NB4 (cell line): ENCODE measurements at regions not wholly inside any gene's neighbourhood (a gene's known extent, or its start where the extent isn't known, plus 50 kb on each side); places are given as distances from the start of the nearest gene placed in this dataset.
"Not testable (repeated sequence)": the region's sequence is repeated elsewhere in the genome, so short reads cannot be mapped to it uniquely, and the experiment has no call there.

ENCODE experiments used
- POLR2A ChIP-seq: IDR thresholded peaks from 2 replicates; pipeline ENCODE4 v1.6.1; 2011; ENCODE audit warnings: mild to moderate bottlenecking; ENCODE audit not compliant: insufficient read length; ENCODE audit errors: extremely low read depth
- TF ChIP-seq, protein P1 (sequence below): IDR thresholded peaks from one replicate; pipeline ENCODE4 v1.5.1; 2012; ENCODE audit warnings: low read depth, low read length
- TF ChIP-seq, protein P2 (sequence below): IDR thresholded peaks from 2 replicates; pipeline ENCODE4 v1.6.1; 2011; ENCODE audit warnings: low read depth, low read length

DNA sequence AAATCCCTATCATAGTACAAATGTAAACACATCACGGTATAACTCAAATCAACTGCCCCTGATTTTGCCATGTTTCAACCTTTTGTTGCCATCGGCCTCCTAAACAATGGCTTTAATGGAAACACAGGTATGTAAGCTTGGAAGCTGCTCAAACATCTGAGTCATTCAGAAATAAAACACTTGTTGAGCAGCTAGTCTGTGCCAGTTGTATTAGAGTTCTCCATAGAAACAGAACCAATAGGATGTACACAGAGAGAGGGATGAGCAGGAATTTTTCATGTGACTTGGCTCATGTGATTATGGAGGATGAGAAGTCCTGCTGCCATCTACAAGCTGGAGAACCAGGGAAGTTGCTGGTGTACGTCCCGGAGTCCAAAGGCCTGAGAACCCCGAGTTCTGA, 186.1 kb downstream of the LMLN start:
- TF ChIP-seq, protein P1, sequence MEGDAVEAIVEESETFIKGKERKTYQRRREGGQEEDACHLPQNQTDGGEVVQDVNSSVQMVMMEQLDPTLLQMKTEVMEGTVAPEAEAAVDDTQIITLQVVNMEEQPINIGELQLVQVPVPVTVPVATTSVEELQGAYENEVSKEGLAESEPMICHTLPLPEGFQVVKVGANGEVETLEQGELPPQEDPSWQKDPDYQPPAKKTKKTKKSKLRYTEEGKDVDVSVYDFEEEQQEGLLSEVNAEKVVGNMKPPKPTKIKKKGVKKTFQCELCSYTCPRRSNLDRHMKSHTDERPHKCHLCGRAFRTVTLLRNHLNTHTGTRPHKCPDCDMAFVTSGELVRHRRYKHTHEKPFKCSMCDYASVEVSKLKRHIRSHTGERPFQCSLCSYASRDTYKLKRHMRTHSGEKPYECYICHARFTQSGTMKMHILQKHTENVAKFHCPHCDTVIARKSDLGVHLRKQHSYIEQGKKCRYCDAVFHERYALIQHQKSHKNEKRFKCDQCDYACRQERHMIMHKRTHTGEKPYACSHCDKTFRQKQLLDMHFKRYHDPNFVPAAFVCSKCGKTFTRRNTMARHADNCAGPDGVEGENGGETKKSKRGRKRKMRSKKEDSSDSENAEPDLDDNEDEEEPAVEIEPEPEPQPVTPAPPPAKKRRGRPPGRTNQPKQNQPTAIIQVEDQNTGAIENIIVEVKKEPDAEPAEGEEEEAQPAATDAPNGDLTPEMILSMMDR, result not testable (repeated sequence)
- not testable (repeated sequence) for TF ChIP-seq POLR2A
- TF ChIP-seq, protein P2, sequence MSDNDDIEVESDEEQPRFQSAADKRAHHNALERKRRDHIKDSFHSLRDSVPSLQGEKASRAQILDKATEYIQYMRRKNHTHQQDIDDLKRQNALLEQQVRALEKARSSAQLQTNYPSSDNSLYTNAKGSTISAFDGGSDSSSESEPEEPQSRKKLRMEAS, result not testable (repeated sequence)
